Gastrocnemius medialis (tissue), 4 donors: ENCODE measurements at regions not wholly inside any gene's neighbourhood (a gene's known extent, or its start where the extent isn't known, plus 50 kb on each side); places are given as distances from the start of the nearest gene placed in this dataset.

Experiments
- POLR2A ChIP-seq, 2 donors: fragments of 450-650 bp; IDR thresholded peaks; one replicate each; pipeline ENCODE4 v1.6.1; 2017; ENCODE audit warnings: antibody characterized with exemption in 2 of 2, mild to moderate bottlenecking in 2 of 2, moderate library complexity in 2 of 2
- TF ChIP-seq, protein P1 (sequence below), 5 experiments: fragments of 450-650 bp in 3 of 5; fragments of 200-600 bp in 2 of 5; sonication (generic) in 2 of 5; IDR thresholded peaks in 4 of 5; conservative IDR thresholded peaks in 1 of 5; 1 replicate in 4 of 5; 2 replicates in 1 of 5; pipeline ENCODE4 v1.5.1; 2016 to 2019; ENCODE audit warnings: antibody characterized with exemption in 5 of 5, mild to moderate bottlenecking in 3 of 5, moderate library complexity in 3 of 5

GRCh38 chr12:89933911-89934310, 225.3 kb upstream of the ATP2B1 start:
- TF ChIP-seq, protein P1, sequence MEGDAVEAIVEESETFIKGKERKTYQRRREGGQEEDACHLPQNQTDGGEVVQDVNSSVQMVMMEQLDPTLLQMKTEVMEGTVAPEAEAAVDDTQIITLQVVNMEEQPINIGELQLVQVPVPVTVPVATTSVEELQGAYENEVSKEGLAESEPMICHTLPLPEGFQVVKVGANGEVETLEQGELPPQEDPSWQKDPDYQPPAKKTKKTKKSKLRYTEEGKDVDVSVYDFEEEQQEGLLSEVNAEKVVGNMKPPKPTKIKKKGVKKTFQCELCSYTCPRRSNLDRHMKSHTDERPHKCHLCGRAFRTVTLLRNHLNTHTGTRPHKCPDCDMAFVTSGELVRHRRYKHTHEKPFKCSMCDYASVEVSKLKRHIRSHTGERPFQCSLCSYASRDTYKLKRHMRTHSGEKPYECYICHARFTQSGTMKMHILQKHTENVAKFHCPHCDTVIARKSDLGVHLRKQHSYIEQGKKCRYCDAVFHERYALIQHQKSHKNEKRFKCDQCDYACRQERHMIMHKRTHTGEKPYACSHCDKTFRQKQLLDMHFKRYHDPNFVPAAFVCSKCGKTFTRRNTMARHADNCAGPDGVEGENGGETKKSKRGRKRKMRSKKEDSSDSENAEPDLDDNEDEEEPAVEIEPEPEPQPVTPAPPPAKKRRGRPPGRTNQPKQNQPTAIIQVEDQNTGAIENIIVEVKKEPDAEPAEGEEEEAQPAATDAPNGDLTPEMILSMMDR (IDR thresholded peaks at IDR 0.05 in 4 of 5, conservative IDR thresholded peaks at IDR 0.05 in 1 of 5) = no peak
- TF ChIP-seq POLR2A (IDR thresholded peaks at IDR 0.05) = no peak
